Body of pancreas (tissue), 4 donors: ENCODE measurements at regions not wholly inside any gene's neighbourhood (a gene's known extent, or its start where the extent isn't known, plus 50 kb on each side); places are given as distances from the start of the nearest gene placed in this dataset.

Experiments used
- POLR2A ChIP-seq, 3 donors: fragments of 450-650 bp; IDR thresholded peaks; one replicate each; pipeline ENCODE4 v1.6.1; 2016; ENCODE audit warnings: antibody characterized with exemption in 3 of 3, mild to moderate bottlenecking in 2 of 3
- TF ChIP-seq, protein P1 (sequence below), 7 experiments: fragments of 450-650 bp in 4 of 7; fragments of 200-600 bp in 3 of 7; sonication (generic) in 3 of 7; IDR thresholded peaks; one replicate each; pipeline ENCODE4 v1.5.1; 2016 to 2019; ENCODE audit warnings: antibody characterized with exemption in 7 of 7

DNA sequence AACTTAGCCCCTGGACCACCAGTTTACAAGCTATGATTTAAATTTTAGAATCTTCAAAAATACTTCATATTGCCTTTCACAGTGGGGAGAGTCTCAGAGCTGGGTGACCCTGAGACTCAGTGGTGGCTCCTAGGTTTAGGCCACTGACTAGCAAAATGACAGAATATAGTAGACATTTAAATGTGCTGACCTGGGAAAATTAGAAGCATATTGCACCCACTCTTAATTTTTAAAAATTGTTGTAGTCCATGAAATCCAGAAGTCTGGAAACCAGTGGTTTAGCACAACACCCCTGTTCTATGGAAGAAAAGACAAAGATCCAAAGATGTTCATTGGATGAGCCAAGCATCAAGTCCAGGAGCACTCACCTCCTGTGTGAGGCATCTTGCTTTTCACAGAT, 75.0 kb upstream of the PAPPA start:
- TF ChIP-seq POLR2A (IDR thresholded peaks at IDR 0.05) = no peak
- TF ChIP-seq, protein P1, sequence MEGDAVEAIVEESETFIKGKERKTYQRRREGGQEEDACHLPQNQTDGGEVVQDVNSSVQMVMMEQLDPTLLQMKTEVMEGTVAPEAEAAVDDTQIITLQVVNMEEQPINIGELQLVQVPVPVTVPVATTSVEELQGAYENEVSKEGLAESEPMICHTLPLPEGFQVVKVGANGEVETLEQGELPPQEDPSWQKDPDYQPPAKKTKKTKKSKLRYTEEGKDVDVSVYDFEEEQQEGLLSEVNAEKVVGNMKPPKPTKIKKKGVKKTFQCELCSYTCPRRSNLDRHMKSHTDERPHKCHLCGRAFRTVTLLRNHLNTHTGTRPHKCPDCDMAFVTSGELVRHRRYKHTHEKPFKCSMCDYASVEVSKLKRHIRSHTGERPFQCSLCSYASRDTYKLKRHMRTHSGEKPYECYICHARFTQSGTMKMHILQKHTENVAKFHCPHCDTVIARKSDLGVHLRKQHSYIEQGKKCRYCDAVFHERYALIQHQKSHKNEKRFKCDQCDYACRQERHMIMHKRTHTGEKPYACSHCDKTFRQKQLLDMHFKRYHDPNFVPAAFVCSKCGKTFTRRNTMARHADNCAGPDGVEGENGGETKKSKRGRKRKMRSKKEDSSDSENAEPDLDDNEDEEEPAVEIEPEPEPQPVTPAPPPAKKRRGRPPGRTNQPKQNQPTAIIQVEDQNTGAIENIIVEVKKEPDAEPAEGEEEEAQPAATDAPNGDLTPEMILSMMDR (IDR thresholded peaks at IDR 0.05) = no peak
